ENCODE measurements at regions not wholly inside any gene's neighbourhood (a gene's known extent, or its start where the extent isn't known, plus 50 kb on each side); places are given as distances from the start of the nearest gene placed in this dataset.

DNA sequence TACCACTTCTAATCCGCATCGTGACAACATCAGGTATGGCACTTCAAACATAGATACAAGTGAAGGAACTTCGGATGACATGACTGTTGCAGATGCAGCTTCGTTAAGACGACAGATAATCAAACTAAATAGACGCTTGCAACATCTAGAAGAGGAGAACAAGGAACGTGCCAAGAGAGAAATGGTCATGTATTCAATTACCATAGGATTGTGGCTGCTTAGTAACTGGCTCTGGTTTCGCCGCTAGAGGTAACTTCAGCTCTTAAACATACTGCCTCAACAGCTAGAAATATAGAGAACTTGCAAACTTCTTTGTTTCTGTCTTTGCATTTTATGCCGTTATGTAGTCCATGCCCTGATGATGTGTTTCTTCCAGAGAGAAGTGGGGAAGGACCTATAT is 530.8 kb upstream of the DIPK2B start:
- TF ChIP-seq, protein P1, sequence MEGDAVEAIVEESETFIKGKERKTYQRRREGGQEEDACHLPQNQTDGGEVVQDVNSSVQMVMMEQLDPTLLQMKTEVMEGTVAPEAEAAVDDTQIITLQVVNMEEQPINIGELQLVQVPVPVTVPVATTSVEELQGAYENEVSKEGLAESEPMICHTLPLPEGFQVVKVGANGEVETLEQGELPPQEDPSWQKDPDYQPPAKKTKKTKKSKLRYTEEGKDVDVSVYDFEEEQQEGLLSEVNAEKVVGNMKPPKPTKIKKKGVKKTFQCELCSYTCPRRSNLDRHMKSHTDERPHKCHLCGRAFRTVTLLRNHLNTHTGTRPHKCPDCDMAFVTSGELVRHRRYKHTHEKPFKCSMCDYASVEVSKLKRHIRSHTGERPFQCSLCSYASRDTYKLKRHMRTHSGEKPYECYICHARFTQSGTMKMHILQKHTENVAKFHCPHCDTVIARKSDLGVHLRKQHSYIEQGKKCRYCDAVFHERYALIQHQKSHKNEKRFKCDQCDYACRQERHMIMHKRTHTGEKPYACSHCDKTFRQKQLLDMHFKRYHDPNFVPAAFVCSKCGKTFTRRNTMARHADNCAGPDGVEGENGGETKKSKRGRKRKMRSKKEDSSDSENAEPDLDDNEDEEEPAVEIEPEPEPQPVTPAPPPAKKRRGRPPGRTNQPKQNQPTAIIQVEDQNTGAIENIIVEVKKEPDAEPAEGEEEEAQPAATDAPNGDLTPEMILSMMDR (tag by site-specific recombination; IDR thresholded peaks at IDR 0.05) = no peak
- TF ChIP-seq, protein P2, sequence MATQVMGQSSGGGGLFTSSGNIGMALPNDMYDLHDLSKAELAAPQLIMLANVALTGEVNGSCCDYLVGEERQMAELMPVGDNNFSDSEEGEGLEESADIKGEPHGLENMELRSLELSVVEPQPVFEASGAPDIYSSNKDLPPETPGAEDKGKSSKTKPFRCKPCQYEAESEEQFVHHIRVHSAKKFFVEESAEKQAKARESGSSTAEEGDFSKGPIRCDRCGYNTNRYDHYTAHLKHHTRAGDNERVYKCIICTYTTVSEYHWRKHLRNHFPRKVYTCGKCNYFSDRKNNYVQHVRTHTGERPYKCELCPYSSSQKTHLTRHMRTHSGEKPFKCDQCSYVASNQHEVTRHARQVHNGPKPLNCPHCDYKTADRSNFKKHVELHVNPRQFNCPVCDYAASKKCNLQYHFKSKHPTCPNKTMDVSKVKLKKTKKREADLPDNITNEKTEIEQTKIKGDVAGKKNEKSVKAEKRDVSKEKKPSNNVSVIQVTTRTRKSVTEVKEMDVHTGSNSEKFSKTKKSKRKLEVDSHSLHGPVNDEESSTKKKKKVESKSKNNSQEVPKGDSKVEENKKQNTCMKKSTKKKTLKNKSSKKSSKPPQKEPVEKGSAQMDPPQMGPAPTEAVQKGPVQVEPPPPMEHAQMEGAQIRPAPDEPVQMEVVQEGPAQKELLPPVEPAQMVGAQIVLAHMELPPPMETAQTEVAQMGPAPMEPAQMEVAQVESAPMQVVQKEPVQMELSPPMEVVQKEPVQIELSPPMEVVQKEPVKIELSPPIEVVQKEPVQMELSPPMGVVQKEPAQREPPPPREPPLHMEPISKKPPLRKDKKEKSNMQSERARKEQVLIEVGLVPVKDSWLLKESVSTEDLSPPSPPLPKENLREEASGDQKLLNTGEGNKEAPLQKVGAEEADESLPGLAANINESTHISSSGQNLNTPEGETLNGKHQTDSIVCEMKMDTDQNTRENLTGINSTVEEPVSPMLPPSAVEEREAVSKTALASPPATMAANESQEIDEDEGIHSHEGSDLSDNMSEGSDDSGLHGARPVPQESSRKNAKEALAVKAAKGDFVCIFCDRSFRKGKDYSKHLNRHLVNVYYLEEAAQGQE (tag by site-specific recombination; IDR thresholded peaks at IDR 0.05) = no peak
- TF ChIP-seq, protein P3, sequence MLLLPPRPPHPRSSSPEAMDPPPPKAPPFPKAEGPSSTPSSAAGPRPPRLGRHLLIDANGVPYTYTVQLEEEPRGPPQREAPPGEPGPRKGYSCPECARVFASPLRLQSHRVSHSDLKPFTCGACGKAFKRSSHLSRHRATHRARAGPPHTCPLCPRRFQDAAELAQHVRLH (tag by site-specific recombination; IDR thresholded peaks at IDR 0.05) = no peak
- TF ChIP-seq ZNF501 (tag by site-specific recombination; IDR thresholded peaks at IDR 0.05) = no peak
- TF ChIP-seq, protein P4, sequence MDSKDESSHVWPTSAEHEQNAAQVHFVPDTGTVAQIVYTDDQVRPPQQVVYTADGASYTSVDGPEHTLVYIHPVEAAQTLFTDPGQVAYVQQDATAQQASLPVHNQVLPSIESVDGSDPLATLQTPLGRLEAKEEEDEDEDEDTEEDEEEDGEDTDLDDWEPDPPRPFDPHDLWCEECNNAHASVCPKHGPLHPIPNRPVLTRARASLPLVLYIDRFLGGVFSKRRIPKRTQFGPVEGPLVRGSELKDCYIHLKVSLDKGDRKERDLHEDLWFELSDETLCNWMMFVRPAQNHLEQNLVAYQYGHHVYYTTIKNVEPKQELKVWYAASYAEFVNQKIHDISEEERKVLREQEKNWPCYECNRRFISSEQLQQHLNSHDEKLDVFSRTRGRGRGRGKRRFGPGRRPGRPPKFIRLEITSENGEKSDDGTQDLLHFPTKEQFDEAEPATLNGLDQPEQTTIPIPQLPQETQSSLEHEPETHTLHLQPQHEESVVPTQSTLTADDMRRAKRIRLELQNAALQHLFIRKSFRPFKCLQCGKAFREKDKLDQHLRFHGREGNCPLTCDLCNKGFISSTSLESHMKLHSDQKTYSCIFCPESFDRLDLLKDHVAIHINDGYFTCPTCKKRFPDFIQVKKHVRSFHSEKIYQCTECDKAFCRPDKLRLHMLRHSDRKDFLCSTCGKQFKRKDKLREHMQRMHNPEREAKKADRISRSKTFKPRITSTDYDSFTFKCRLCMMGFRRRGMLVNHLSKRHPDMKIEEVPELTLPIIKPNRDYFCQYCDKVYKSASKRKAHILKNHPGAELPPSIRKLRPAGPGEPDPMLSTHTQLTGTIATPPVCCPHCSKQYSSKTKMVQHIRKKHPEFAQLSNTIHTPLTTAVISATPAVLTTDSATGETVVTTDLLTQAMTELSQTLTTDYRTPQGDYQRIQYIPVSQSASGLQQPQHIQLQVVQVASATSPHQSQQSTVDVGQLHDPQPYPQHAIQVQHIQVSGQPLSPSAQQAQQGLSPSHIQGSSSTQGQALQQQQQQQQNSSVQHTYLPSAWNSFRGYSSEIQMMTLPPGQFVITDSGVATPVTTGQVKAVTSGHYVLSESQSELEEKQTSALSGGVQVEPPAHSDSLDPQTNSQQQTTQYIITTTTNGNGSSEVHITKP (tag by site-specific recombination; IDR thresholded peaks at IDR 0.05) = no peak
- TF ChIP-seq, protein P5, sequence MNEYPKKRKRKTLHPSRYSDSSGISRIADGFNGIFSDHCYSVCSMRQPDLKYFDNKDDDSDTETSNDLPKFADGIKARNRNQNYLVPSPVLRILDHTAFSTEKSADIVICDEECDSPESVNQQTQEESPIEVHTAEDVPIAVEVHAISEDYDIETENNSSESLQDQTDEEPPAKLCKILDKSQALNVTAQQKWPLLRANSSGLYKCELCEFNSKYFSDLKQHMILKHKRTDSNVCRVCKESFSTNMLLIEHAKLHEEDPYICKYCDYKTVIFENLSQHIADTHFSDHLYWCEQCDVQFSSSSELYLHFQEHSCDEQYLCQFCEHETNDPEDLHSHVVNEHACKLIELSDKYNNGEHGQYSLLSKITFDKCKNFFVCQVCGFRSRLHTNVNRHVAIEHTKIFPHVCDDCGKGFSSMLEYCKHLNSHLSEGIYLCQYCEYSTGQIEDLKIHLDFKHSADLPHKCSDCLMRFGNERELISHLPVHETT (tag by site-specific recombination; IDR thresholded peaks at IDR 0.05) = no peak
- no peak for TF ChIP-seq SETDB1 (IDR thresholded peaks at IDR 0.05; ENCODE audit: insufficient read length, low read length)
- no peak for TF ChIP-seq ZFP3 (tag by site-specific recombination; IDR thresholded peaks at IDR 0.05; ENCODE audit: low read depth)
- no peak for TF ChIP-seq ZNF121 (tag by site-specific recombination; IDR thresholded peaks at IDR 0.05)
- no peak for TF ChIP-seq GLI4 (tag by site-specific recombination; IDR thresholded peaks at IDR 0.05)
- no peak for TF ChIP-seq YY1 (tag by site-specific recombination; IDR thresholded peaks at IDR 0.05)
- no peak for TF ChIP-seq ZNF514 (tag by site-specific recombination; IDR thresholded peaks at IDR 0.05)
- TF ChIP-seq, protein P6, sequence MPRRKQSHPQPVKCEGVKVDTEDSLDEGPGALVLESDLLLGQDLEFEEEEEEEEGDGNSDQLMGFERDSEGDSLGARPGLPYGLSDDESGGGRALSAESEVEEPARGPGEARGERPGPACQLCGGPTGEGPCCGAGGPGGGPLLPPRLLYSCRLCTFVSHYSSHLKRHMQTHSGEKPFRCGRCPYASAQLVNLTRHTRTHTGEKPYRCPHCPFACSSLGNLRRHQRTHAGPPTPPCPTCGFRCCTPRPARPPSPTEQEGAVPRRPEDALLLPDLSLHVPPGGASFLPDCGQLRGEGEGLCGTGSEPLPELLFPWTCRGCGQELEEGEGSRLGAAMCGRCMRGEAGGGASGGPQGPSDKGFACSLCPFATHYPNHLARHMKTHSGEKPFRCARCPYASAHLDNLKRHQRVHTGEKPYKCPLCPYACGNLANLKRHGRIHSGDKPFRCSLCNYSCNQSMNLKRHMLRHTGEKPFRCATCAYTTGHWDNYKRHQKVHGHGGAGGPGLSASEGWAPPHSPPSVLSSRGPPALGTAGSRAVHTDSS (tag by site-specific recombination; IDR thresholded peaks at IDR 0.05) = no peak
- TF ChIP-seq ZNF138 (tag by site-specific recombination; IDR thresholded peaks at IDR 0.05; ENCODE audit: borderline replicate concordance) = no peak

Measured in HEK293 (cell line).